ENCODE measurements at regions not wholly inside any gene's neighbourhood (a gene's known extent, or its start where the extent isn't known, plus 50 kb on each side); places are given as distances from the start of the nearest gene placed in this dataset.

DNA sequence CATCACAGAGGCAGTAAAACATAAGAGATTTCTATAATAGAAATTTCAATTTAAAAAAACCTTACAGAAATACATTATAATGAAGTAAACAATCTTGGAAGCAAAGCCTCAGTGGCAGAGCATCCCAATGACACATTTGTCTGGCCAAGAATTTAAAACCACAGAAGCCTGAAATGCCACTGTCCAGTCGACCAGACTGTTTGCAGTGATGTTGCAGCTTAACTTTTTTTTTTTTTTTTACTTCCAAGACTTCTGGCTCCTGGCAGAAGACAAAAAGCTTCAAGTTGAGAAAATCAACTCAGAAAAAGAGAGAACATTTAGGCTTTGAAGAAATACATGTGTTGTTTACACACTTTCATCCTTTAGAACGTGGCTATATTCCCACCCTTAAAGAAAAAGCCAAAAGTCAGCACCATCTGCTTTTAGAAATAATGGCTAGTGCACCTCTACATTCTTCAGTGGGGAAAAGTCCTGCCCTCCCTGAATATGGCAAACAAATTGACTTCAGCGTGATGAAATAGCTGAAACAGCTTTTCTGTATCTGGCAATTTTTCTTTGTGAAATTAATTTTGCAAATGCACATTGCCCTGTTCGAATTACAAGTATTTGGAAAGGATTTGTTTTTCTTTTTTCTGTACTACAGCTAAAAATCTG lies 205.5 kb upstream of the MON1B start:
- H3K4me3 ChIP-seq (ENCODE audit: low read depth in 1 of 2, low read length in 2 of 2), result no peak overlapping the region
- H3K27me3 ChIP-seq (ENCODE audit: control insufficient read depth in 1 of 2, insufficient read depth in 2 of 2, low read length in 2 of 2), result no peaks in the 10 kb centered on the region
- no peaks in the 10 kb centered on the region for H3K4me1 ChIP-seq (ENCODE audit: control insufficient read depth in 1 of 2, insufficient read depth in 2 of 2, low read length in 2 of 2)
- no peak overlapping the region for H3K9ac ChIP-seq (ENCODE audit: low read depth in 1 of 2, low read length in 2 of 2)
- no peaks in the 10 kb centered on the region for H3K36me3 ChIP-seq (ENCODE audit: control insufficient read depth in 1 of 2, insufficient read depth in 2 of 2, low read length in 2 of 2)
- H3K9me3 ChIP-seq (ENCODE audit: control insufficient read depth in 1 of 2, low read length in 2 of 2), result peaks cover 0 to 3% of the 10 kb centered on the region in 2 donors
- H3K27ac ChIP-seq (ENCODE audit: low read depth, low read length), result no peak overlapping the region

- Histone ChIP-seq H3K36me3 (ENCODE audit: control insufficient read depth in 1 of 2, insufficient read depth in 2 of 2, low read length in 2 of 2) (no peaks in the 10 kb centered on the region), H3K4me3 (ENCODE audit: low read depth in 1 of 2, low read length in 2 of 2) (no peak overlapping the region), H3K9me3 (ENCODE audit: control insufficient read depth in 1 of 2, low read length in 2 of 2) (peaks cover 0 to 3% of the 10 kb centered on the region in 2 donors), H3K27me3 (ENCODE audit: control insufficient read depth in 1 of 2, insufficient read depth in 2 of 2, low read length in 2 of 2) (no peaks in the 10 kb centered on the region), H3K27ac (ENCODE audit: low read depth, low read length) (no peak overlapping the region), H3K4me1 (ENCODE audit: control insufficient read depth in 1 of 2, insufficient read depth in 2 of 2, low read length in 2 of 2) (no peaks in the 10 kb centered on the region), H3K9ac (ENCODE audit: low read depth in 1 of 2, low read length in 2 of 2) (no peak overlapping the region)
Measured at GRCh38 chr16:76988526-76988925, 202.5 kb upstream of the MON1B start.

DNA sequence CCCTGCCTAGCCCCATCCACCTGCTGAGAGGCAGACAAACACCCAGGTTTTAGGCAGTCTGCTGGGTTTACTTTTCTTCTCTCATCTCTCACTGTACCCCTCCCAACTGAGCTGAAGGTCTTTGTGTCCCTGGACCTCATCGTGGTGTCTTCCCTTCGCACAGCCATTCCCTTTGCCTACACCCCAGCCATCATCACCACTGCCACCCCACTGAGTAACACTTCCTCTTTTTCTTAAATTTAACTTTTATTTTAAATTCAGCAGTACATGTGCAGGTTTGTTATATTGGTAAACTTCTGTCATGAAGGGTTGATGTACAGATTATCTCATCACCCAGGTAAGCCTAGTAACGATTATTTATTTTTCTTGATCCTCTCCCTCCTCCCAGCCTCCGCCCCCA lies 188.3 kb upstream of the MON1B start:
- Histone ChIP-seq H3K9ac (ENCODE audit: low read depth in 1 of 2, low read length in 2 of 2) (no peak overlapping the region), H3K27ac (ENCODE audit: low read depth, low read length) (no peak overlapping the region), H3K4me3 (ENCODE audit: low read depth in 1 of 2, low read length in 2 of 2) (no peak overlapping the region), H3K9me3 (ENCODE audit: control insufficient read depth in 1 of 2, low read length in 2 of 2) (no peaks in the 10 kb centered on the region), H3K4me1 (ENCODE audit: control insufficient read depth in 1 of 2, insufficient read depth in 2 of 2, low read length in 2 of 2) (no peaks in the 10 kb centered on the region), H3K27me3 (ENCODE audit: control insufficient read depth in 1 of 2, insufficient read depth in 2 of 2, low read length in 2 of 2) (no peaks in the 10 kb centered on the region), H3K36me3 (ENCODE audit: control insufficient read depth in 1 of 2, insufficient read depth in 2 of 2, low read length in 2 of 2) (no peaks in the 10 kb centered on the region)

- Histone ChIP-seq H3K4me1 (ENCODE audit: control insufficient read depth in 1 of 2, insufficient read depth in 2 of 2, low read length in 2 of 2) (no peaks in the 10 kb centered on the region), H3K36me3 (ENCODE audit: control insufficient read depth in 1 of 2, insufficient read depth in 2 of 2, low read length in 2 of 2) (no peaks in the 10 kb centered on the region), H3K9me3 (ENCODE audit: control insufficient read depth in 1 of 2, low read length in 2 of 2) (peaks cover 0 to 6% of the 10 kb centered on the region in 2 donors), H3K9ac (ENCODE audit: low read depth in 1 of 2, low read length in 2 of 2) (no peak overlapping the region), H3K27ac (ENCODE audit: low read depth, low read length) (no peak overlapping the region), H3K27me3 (ENCODE audit: control insufficient read depth in 1 of 2, insufficient read depth in 2 of 2, low read length in 2 of 2) (no peaks in the 10 kb centered on the region), H3K4me3 (ENCODE audit: low read depth in 1 of 2, low read length in 2 of 2) (no peak overlapping the region)
Measured at GRCh38 chr16:77009453-77009852, 181.5 kb upstream of the MON1B start.

DNA sequence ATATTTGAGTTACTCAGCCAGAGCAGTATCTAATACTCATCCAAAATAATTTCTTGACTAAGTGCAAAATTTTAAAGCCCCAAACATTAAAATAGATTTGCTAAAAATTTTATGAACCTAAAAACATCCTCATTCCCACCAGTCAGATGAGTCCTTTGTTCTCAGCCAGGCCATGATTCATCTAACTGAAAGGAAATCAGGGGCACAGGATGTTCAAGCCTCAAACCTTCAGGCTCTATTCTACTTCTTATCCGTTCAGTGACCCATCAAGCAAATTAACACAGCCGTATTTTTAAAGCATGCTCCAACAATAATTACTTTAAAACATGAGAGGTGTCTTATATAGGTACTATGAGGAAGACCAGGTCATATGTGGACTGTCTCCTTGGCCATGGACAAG lies 176.5 kb upstream of the MON1B start:
- Histone ChIP-seq H3K9me3 (ENCODE audit: control insufficient read depth in 1 of 2, low read length in 2 of 2) (peaks cover 0 to 9% of the 10 kb centered on the region in 2 donors), H3K27ac (ENCODE audit: low read depth, low read length) (no peak overlapping the region), H3K27me3 (ENCODE audit: control insufficient read depth in 1 of 2, insufficient read depth in 2 of 2, low read length in 2 of 2) (no peaks in the 10 kb centered on the region), H3K36me3 (ENCODE audit: control insufficient read depth in 1 of 2, insufficient read depth in 2 of 2, low read length in 2 of 2) (no peaks in the 10 kb centered on the region), H3K9ac (ENCODE audit: low read depth in 1 of 2, low read length in 2 of 2) (no peak overlapping the region), H3K4me3 (ENCODE audit: low read depth in 1 of 2, low read length in 2 of 2) (no peak overlapping the region), H3K4me1 (ENCODE audit: control insufficient read depth in 1 of 2, insufficient read depth in 2 of 2, low read length in 2 of 2) (no peaks in the 10 kb centered on the region)

GRCh38 chr16:77030600-77030999 lies 160.4 kb upstream of the MON1B start:
- H3K36me3 ChIP-seq (ENCODE audit: control insufficient read depth in 1 of 2, insufficient read depth in 2 of 2, low read length in 2 of 2), result no peaks in the 10 kb centered on the region
- no peak overlapping the region for H3K4me3 ChIP-seq (ENCODE audit: low read depth in 1 of 2, low read length in 2 of 2)
- no peaks in the 10 kb centered on the region for H3K9me3 ChIP-seq (ENCODE audit: control insufficient read depth in 1 of 2, low read length in 2 of 2)
- no peak overlapping the region for H3K9ac ChIP-seq (ENCODE audit: low read depth in 1 of 2, low read length in 2 of 2)
- H3K4me1 ChIP-seq (ENCODE audit: control insufficient read depth in 1 of 2, insufficient read depth in 2 of 2, low read length in 2 of 2), result no peaks in the 10 kb centered on the region
- no peak overlapping the region for H3K27ac ChIP-seq (ENCODE audit: low read depth, low read length)
- no peaks in the 10 kb centered on the region for H3K27me3 ChIP-seq (ENCODE audit: control insufficient read depth in 1 of 2, insufficient read depth in 2 of 2, low read length in 2 of 2)

DNA sequence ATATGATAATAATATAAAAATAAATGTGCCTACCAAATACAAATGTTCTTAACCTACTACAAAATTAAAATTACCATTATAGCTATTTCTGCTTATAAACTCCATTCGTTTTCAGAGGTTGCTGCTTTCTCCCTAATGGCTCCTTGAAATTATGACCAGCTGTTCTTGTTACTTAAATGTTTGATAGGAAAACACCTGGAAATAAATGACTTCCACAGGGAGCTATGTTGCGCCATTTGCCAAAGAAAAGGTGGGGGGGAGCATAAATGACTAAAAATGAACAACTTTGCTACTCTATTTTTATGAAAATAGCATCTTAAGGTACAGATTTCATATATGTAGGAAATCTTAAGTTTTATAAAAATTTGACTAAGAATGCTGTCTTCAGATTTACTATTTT lies 157.5 kb upstream of the MON1B start:
- H3K9ac ChIP-seq (ENCODE audit: low read depth in 1 of 2, low read length in 2 of 2), result no peak overlapping the region
- H3K4me3 ChIP-seq (ENCODE audit: low read depth in 1 of 2, low read length in 2 of 2), result no peak overlapping the region
- H3K27ac ChIP-seq (ENCODE audit: low read depth, low read length), result no peak overlapping the region
- H3K4me1 ChIP-seq (ENCODE audit: control insufficient read depth in 1 of 2, insufficient read depth in 2 of 2, low read length in 2 of 2), result no peaks in the 10 kb centered on the region
- no peaks in the 10 kb centered on the region for H3K9me3 ChIP-seq (ENCODE audit: control insufficient read depth in 1 of 2, low read length in 2 of 2)
- no peaks in the 10 kb centered on the region for H3K27me3 ChIP-seq (ENCODE audit: control insufficient read depth in 1 of 2, insufficient read depth in 2 of 2, low read length in 2 of 2)
- no peaks in the 10 kb centered on the region for H3K36me3 ChIP-seq (ENCODE audit: control insufficient read depth in 1 of 2, insufficient read depth in 2 of 2, low read length in 2 of 2)

- Histone ChIP-seq H3K4me1 (ENCODE audit: control insufficient read depth in 1 of 2, insufficient read depth in 2 of 2, low read length in 2 of 2) (no peaks in the 10 kb centered on the region), H3K27me3 (ENCODE audit: control insufficient read depth in 1 of 2, insufficient read depth in 2 of 2, low read length in 2 of 2) (no peaks in the 10 kb centered on the region), H3K4me3 (ENCODE audit: low read depth in 1 of 2, low read length in 2 of 2) (no peak overlapping the region), H3K9ac (ENCODE audit: low read depth in 1 of 2, low read length in 2 of 2) (no peak overlapping the region), H3K27ac (ENCODE audit: low read depth, low read length) (no peak overlapping the region), H3K36me3 (ENCODE audit: control insufficient read depth in 1 of 2, insufficient read depth in 2 of 2, low read length in 2 of 2) (no peaks in the 10 kb centered on the region), H3K9me3 (ENCODE audit: control insufficient read depth in 1 of 2, low read length in 2 of 2) (no peaks in the 10 kb centered on the region)
Measured at GRCh38 chr16:77035361-77035760, 155.6 kb upstream of the MON1B start.

DNA sequence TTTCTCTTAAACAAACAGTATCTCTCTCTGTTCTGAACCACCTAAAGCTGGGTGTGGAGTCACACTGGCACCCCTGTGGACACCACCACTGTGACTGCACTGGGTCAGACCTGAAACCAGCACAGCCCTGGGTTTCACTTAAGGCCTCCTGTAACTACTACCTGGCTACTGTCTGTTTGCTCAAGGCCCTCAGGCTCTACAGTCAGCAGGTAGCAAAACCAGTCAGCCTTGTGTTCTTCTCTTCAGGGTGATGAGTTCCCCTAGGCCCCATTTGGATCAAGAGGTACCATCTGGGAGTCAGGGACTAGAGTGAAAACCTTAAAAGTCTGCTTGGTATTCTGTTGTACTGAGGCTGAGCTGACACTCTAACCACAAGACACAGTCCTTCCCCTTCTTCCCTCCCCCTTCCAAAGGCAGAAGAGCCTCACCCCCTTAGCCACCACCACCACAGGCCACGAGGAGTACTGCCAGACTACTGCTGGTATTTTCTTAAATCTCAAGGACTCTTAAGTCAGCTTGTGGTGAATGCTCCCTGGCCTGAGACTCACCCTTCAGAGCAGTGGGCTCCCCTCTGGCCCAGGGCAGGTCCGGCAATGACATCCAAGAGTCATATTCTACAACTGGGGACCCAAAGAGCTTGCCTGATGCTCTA lies 153.2 kb upstream of the MON1B start:
- H3K36me3 ChIP-seq (ENCODE audit: control insufficient read depth in 1 of 2, insufficient read depth in 2 of 2, low read length in 2 of 2), result no peaks in the 10 kb centered on the region
- H3K27ac ChIP-seq (ENCODE audit: low read depth, low read length), result no peak overlapping the region
- H3K4me3 ChIP-seq (ENCODE audit: low read depth in 1 of 2, low read length in 2 of 2), result no peak overlapping the region
- no peaks in the 10 kb centered on the region for H3K27me3 ChIP-seq (ENCODE audit: control insufficient read depth in 1 of 2, insufficient read depth in 2 of 2, low read length in 2 of 2)
- H3K9me3 ChIP-seq (ENCODE audit: control insufficient read depth in 1 of 2, low read length in 2 of 2), result no peaks in the 10 kb centered on the region
- no peak overlapping the region for H3K9ac ChIP-seq (ENCODE audit: low read depth in 1 of 2, low read length in 2 of 2)
- no peaks in the 10 kb centered on the region for H3K4me1 ChIP-seq (ENCODE audit: control insufficient read depth in 1 of 2, insufficient read depth in 2 of 2, low read length in 2 of 2)

DNA sequence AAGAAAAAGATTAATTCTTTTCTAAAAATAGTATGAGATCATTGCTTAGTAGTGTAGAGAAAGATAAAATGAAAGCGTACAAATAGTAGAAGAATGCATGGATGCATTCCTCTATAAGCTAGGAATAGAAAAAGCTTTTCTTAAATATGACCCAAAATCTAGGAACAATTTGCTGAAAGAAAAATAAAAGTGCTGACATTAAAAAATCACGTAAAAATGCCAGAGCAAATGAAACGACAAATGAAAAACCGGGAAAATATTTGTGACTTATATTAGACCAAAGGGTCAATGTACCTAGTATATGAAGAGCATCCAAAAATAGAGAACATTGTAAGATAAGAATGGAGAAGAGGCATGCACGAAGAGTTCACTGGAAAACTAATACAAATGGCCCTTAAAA lies 149.5 kb upstream of the MON1B start:
- H3K36me3 ChIP-seq (ENCODE audit: control insufficient read depth in 1 of 2, insufficient read depth in 2 of 2, low read length in 2 of 2), result no peaks in the 10 kb centered on the region
- H3K4me1 ChIP-seq (ENCODE audit: control insufficient read depth in 1 of 2, insufficient read depth in 2 of 2, low read length in 2 of 2), result no peaks in the 10 kb centered on the region
- H3K27me3 ChIP-seq (ENCODE audit: control insufficient read depth in 1 of 2, insufficient read depth in 2 of 2, low read length in 2 of 2), result no peaks in the 10 kb centered on the region
- no peak overlapping the region for H3K4me3 ChIP-seq (ENCODE audit: low read depth in 1 of 2, low read length in 2 of 2)
- no peak overlapping the region for H3K27ac ChIP-seq (ENCODE audit: low read depth, low read length)
- no peaks in the 10 kb centered on the region for H3K9me3 ChIP-seq (ENCODE audit: control insufficient read depth in 1 of 2, low read length in 2 of 2)
- H3K9ac ChIP-seq (ENCODE audit: low read depth in 1 of 2, low read length in 2 of 2), result no peak overlapping the region

Data from duodenal mucosa (tissue), 2 donors.